Upper lobe of right lung (tissue), 1 donor: ENCODE measurements at regions not wholly inside any gene's neighbourhood (a gene's known extent, or its start where the extent isn't known, plus 50 kb on each side); places are given as distances from the start of the nearest gene placed in this dataset.
"Not testable (repeated sequence)": the region's sequence is repeated elsewhere in the genome, so short reads cannot be mapped to it uniquely, and the experiment has no call there.

Source experiments
- ATAC-seq: fragments of 200-7000 bp; cut with Tn5 transposase; one replicate; pipeline ENCODE4 v1.9.1; 2020; ENCODE audit warnings: mild to moderate bottlenecking, moderate library complexity
- DNase-seq: peaks from one replicate; pipeline ENCODE4 v3.0.0-alpha.2; 2020
- H3K27ac ChIP-seq: fragments of 200-600 bp; one replicate; pipeline ENCODE4 v1.8.0; 2022
- H3K27me3 ChIP-seq: fragments of 200-600 bp; one replicate; pipeline ENCODE4 v1.8.0; 2022; ENCODE audit warnings: mild to moderate bottlenecking
- H3K36me3 ChIP-seq: fragments of 200-600 bp; one replicate; pipeline ENCODE4 v1.8.0; 2022
- H3K4me1 ChIP-seq: fragments of 200-600 bp; one replicate; pipeline ENCODE4 v1.8.0; 2022
- H3K4me3 ChIP-seq: fragments of 200-600 bp; one replicate; pipeline ENCODE4 v1.8.0; 2022; ENCODE audit warnings: mild to moderate bottlenecking
- H3K9me3 ChIP-seq: fragments of 200-600 bp; one replicate; pipeline ENCODE4 v1.8.0; 2022
- CTCF ChIP-seq: fragments of 200-600 bp; IDR thresholded peaks from one replicate; pipeline ENCODE4 v1.8.0; 2022; ENCODE audit warnings: antibody characterized with exemption
- intact Hi-C: fragments of 100-400 bp; cut with DNase I; formaldehyde crosslinking; loops from one replicate; pipeline ENCODE4 v1.11.0; 2022
- donor health status: DM: no; HTN: yes; CAD: no; lungs with severe emphysema.

GRCh38 chrX:39795605-39796004, 302.2 kb downstream of the BCOR start:
- H3K9me3 ChIP-seq, result no peaks in the 10 kb centered on the region
- no peak for DNase-seq
- intact Hi-C loops, result no loop called here
- no peak overlapping the region for H3K4me3 ChIP-seq
- H3K27me3 ChIP-seq, result no peaks in the 10 kb centered on the region
- ATAC-seq, result no peak
- no peak overlapping the region for H3K27ac ChIP-seq
- H3K4me1 ChIP-seq, result no peaks in the 10 kb centered on the region
- TF ChIP-seq CTCF, result no peak
- no peaks in the 10 kb centered on the region for H3K36me3 ChIP-seq

- H3K4me3 ChIP-seq, result no peak overlapping the region
- ATAC-seq (no peak), DNase-seq (no peak)
- H3K9me3 ChIP-seq, result no peaks in the 10 kb centered on the region
- TF ChIP-seq CTCF, result no peak
- no peaks in the 10 kb centered on the region for H3K27me3 ChIP-seq
- no peak overlapping the region for H3K27ac ChIP-seq
- H3K4me1 ChIP-seq, result no peaks in the 10 kb centered on the region
- no peaks in the 10 kb centered on the region for H3K36me3 ChIP-seq
- intact Hi-C loops, result no loop called here
These were observed 300.9 kb downstream of the BCOR start for GRCh38 chrX:39796856-39797255.

- DNase-seq, H3K9me3 ChIP-seq, H3K36me3 ChIP-seq, H3K4me3 ChIP-seq, ATAC-seq, H3K4me1 ChIP-seq, intact Hi-C loops, H3K27ac ChIP-seq, H3K27me3 ChIP-seq: not testable (repeated sequence)
These were observed 299.3 kb downstream of the BCOR start for GRCh38 chrX:39798488-39798887.

- ATAC-seq (no peak), DNase-seq (no peak)
- Histone ChIP-seq H3K27ac (no peak overlapping the region), H3K27me3 (no peaks in the 10 kb centered on the region), H3K9me3 (no peaks in the 10 kb centered on the region), H3K4me3 (no peak overlapping the region), H3K4me1 (no peaks in the 10 kb centered on the region), H3K36me3 (no peaks in the 10 kb centered on the region)
- intact Hi-C loops, result no loop called here
- TF ChIP-seq CTCF, result no peak
These were observed 295.4 kb downstream of the BCOR start for GRCh38 chrX:39802354-39802753.

GRCh38 chrX:39802908-39803307, 294.9 kb downstream of the BCOR start:
- H3K4me3 ChIP-seq, result no peak overlapping the region
- no peaks in the 10 kb centered on the region for H3K27me3 ChIP-seq
- no peak for ATAC-seq
- H3K36me3 ChIP-seq, result no peaks in the 10 kb centered on the region
- DNase-seq, result no peak
- no peak for TF ChIP-seq CTCF
- no peaks in the 10 kb centered on the region for H3K4me1 ChIP-seq
- H3K9me3 ChIP-seq, result no peaks in the 10 kb centered on the region
- H3K27ac ChIP-seq, result no peak overlapping the region
- intact Hi-C loops, result no loop called here

GRCh38 chrX:39805022-39805421, 292.7 kb downstream of the BCOR start:
- ATAC-seq (no peak), DNase-seq (no peak)
- Histone ChIP-seq H3K4me1 (no peaks in the 10 kb centered on the region), H3K4me3 (no peak overlapping the region), H3K36me3 (no peaks in the 10 kb centered on the region), H3K27ac (no peak overlapping the region), H3K27me3 (no peaks in the 10 kb centered on the region), H3K9me3 (no peaks in the 10 kb centered on the region)
- intact Hi-C loops, result no loop called here
- no peak for TF ChIP-seq CTCF
